ENCODE measurements at regions not wholly inside any gene's neighbourhood (a gene's known extent, or its start where the extent isn't known, plus 50 kb on each side); places are given as distances from the start of the nearest gene placed in this dataset.

- H3K36me3 Mint-ChIP-seq (ENCODE audit: insufficient read depth in 1 of 3, low read depth in 3 of 3) = no peaks in the 10 kb centered on the region
Observed at GRCh38 chr18:52216666-52217065, 123.3 kb upstream of the DCC start.

More at GRCh38 chr18:52216666-52217065, 123.3 kb upstream of the DCC start:
- H3K9me3 Mint-ChIP-seq = peaks cover 0 to 6% of the 10 kb centered on the region in 2 experiments; a peak in 3 of 5 replicates
- Histone ChIP-seq H4K20me1 (ENCODE audit: control insufficient read depth, insufficient read depth, insufficient read length) (no peaks in the 10 kb centered on the region), H3K4me2 (ENCODE audit: insufficient read depth, insufficient read length, low read length) (no peak overlapping the region), H3K79me1 (ENCODE audit: insufficient read depth, low read depth, low read length, poor library complexity, severe bottlenecking) (no peaks in the 10 kb centered on the region), H3K27ac (ENCODE audit: insufficient read length, low read depth, low read length) (no peak overlapping the region), H4K91ac (ENCODE audit: insufficient read length, low read depth, low read length) (no peak overlapping the region), H2BK120ac (ENCODE audit: low read depth, low read length, poor library complexity, severe bottlenecking) (no peak overlapping the region), H2AK5ac (ENCODE audit: insufficient read length, low read length) (no peak overlapping the region), H3K56ac (ENCODE audit: insufficient read length, low read depth, low read length) (no peak overlapping the region), H3K27me3 (ENCODE audit: insufficient read depth, low read length) (no peaks in the 10 kb centered on the region), H3K4me1 (ENCODE audit: insufficient read depth, low read length) (no peaks in the 10 kb centered on the region), H3K9me3 (ENCODE audit: control insufficient read depth, low read depth, low read length) (no peaks in the 10 kb centered on the region), H2BK5ac (ENCODE audit: insufficient read length, low read length) (no peak overlapping the region), H3K18ac (ENCODE audit: insufficient read length, low read depth, low read length) (no peak overlapping the region), H2AFZ (ENCODE audit: low read length) (no peak overlapping the region), H3K4ac (ENCODE audit: low read depth, low read length) (no peak overlapping the region), H3T11ph (ENCODE audit: low read length) (no peak overlapping the region), H3K23me2 (ENCODE audit: insufficient read length, low read depth, low read length, poor library complexity, severe bottlenecking) (no peaks in the 10 kb centered on the region), H2BK12ac (ENCODE audit: insufficient read length, low read depth, low read length) (no peak overlapping the region), H3K23ac (ENCODE audit: insufficient read length, low read depth, low read length) (no peak overlapping the region), H3K79me2 (ENCODE audit: insufficient read depth, low read length) (no peaks in the 10 kb centered on the region), H3K9ac (ENCODE audit: extremely low read depth, insufficient read length, low read length) (no peak overlapping the region), H4K5ac (ENCODE audit: insufficient read length, low read depth, low read length) (no peak overlapping the region), H2BK15ac (ENCODE audit: low read depth, low read length) (no peak overlapping the region), H4K8ac (replicated peaks; ENCODE audit: insufficient read length, low read depth, low read length) (no peak overlapping the region), H3K14ac (ENCODE audit: insufficient read depth, low read length) (no peak overlapping the region), H2BK20ac (ENCODE audit: low read depth, low read length, poor library complexity, severe bottlenecking) (no peak overlapping the region)
- TF ChIP-seq CTCF (conservative IDR thresholded peaks at IDR 0.05) = no peak
- H3K27me3 Mint-ChIP-seq (ENCODE audit: low read depth) = no peaks in the 10 kb centered on the region
- no peak overlapping the region for H3K4me3 Mint-ChIP-seq
- no peaks in the 10 kb centered on the region for H3K4me1 Mint-ChIP-seq
- no CpG with 5 or more reads among the region's 1 CpG for WGBS (ENCODE audit: extremely low coverage, insufficient read length, low lambda C conversion rate)
- DNase-seq = no peak
- no peak overlapping the region for H3K27ac Mint-ChIP-seq
